Adrenal gland (tissue), 9 donors: ENCODE measurements at regions not wholly inside any gene's neighbourhood (a gene's known extent, or its start where the extent isn't known, plus 50 kb on each side); places are given as distances from the start of the nearest gene placed in this dataset.
A peak's percentile ranks its signal among the peaks of the same experiment; 100 is the strongest.

ENCODE experiments used
- DNase-seq, 7 donors: peaks; one replicate each; pipeline ENCODE4 v3.0.0-alpha.2; 2019 to 2020
- H3K27ac ChIP-seq, 5 donors: fragments of 200-600 bp; sonication (generic) in 4 of 5; 1 replicate in 3 of 5; 2 replicates in 2 of 5; pipeline versions ENCODE4 v1.5.1 to v1.8.0; 2016 to 2020; ENCODE audit warnings: mild to moderate bottlenecking in 1 of 5
- H3K27me3 ChIP-seq: fragments of 200-600 bp; 2 replicates; pipeline ENCODE4 v1.8.0; 2021
- H3K36me3 ChIP-seq, 2 donors: fragments of 200-600 bp; replicated peaks in 1 of 2; 1 replicate in 1 of 2; 2 replicates in 1 of 2; pipeline versions ENCODE4 v1.5.1 to v1.8.0; 2018 to 2022
- H3K4me1 ChIP-seq, 2 donors: fragments of 200-600 bp; replicated peaks in 1 of 2; 1 replicate in 1 of 2; 2 replicates in 1 of 2; pipeline versions ENCODE4 v1.5.1 to v1.8.0; 2018 to 2021
- H3K4me3 ChIP-seq, 4 donors: fragments of 200-600 bp; sonication (generic) in 3 of 4; one replicate each; pipeline ENCODE4 v1.5.1; 2016 to 2018
- H3K9me3 ChIP-seq, 3 donors: fragments of 200-600 bp; sonication (generic) in 1 of 3; replicated peaks in 1 of 3; 1 replicate in 2 of 3; 2 replicates in 1 of 3; pipeline versions ENCODE4 v1.5.1 to v1.8.0; 2016 to 2021
- CTCF ChIP-seq, 6 experiments: fragments of 450-650 bp in 4 of 6; fragments of 200-600 bp in 2 of 6; sonication (generic) in 1 of 6; IDR thresholded peaks; 1 replicate in 5 of 6; 2 replicates in 1 of 6; pipeline versions ENCODE4 v1.5.1 to v1.8.0; 2016 to 2021; ENCODE audit warnings: antibody characterized with exemption in 6 of 6, mild to moderate bottlenecking in 2 of 6, moderate library complexity in 1 of 6
- POLR2A ChIP-seq, 2 donors: fragments of 450-650 bp; IDR thresholded peaks; one replicate each; pipeline ENCODE4 v1.6.1; 2017; ENCODE audit warnings: antibody characterized with exemption in 2 of 2, mild to moderate bottlenecking in 2 of 2, moderate library complexity in 1 of 2
- WGBS, 4 donors: extraction: QIAGEN DNeasy Blood & Tissue Kit in 2 of 4; methylation state at CpG; one replicate each; pipeline versions ENCODE4 v1.1.5 to v1.1.7; 2013 to 2017; 5-methylcytosine and 5-hydroxymethylcytosine counted together
- intact Hi-C, 2 donors: fragments of 100-400 bp; cut with DNase I; formaldehyde crosslinking; loops; one replicate each; pipeline versions ENCODE4 v1.14.1 to v1.15.0; 2022 to 2023
- donor health status: healthy with polysubstance abuse.
- donor health status: Bipolar disorder and iron deficiency.
- donor health status: DM: yes; HTN: yes; CAD: no.
- donor health status: DM: no; HTN: no; CAD: no.
- donor health status: DM: no; HTN: no; CAD: no.

GRCh38 chrX:45592101-45592500, 391.4 kb upstream of the DIPK2B start:
- Histone ChIP-seq H3K27ac (no peak overlapping the region), H3K27me3 (no peaks in the 10 kb centered on the region), H3K4me1 (no peaks in the 10 kb centered on the region), H3K36me3 (no peaks in the 10 kb centered on the region), H3K9me3 (no peaks in the 10 kb centered on the region), H3K4me3 (no peak overlapping the region)
- no peak for TF ChIP-seq POLR2A (IDR thresholded peaks at IDR 0.05)
- no peak for TF ChIP-seq CTCF (IDR thresholded peaks at IDR 0.05)
- peak in 1 of 7 donors; percentile 51 for DNase-seq
- WGBS, 4 donors: 68 to 100% (median 76%) methylated on average over 2 to 3 of the region's 3 CpGs
- intact Hi-C loops: no loop called here

GRCh38 chrX:45591650-45592049, 391.0 kb upstream of the DIPK2B start:
- no peak for TF ChIP-seq POLR2A (IDR thresholded peaks at IDR 0.05)
- Histone ChIP-seq H3K36me3 (no peaks in the 10 kb centered on the region), H3K27me3 (no peaks in the 10 kb centered on the region), H3K27ac (no peak overlapping the region), H3K4me3 (no peak overlapping the region), H3K4me1 (no peaks in the 10 kb centered on the region), H3K9me3 (no peaks in the 10 kb centered on the region)
- no peak for DNase-seq
- 44 to 72% (median 61%) methylated on average over 2 of the region's 2 CpGs for WGBS, 4 donors
- intact Hi-C loops: no loop called here

- WGBS, 4 donors: 44 to 73% (median 59%) methylated on average over 2 of the region's 2 CpGs
- H3K36me3 ChIP-seq: no peaks in the 10 kb centered on the region
- no peaks in the 10 kb centered on the region for H3K27me3 ChIP-seq
- no peak overlapping the region for H3K4me3 ChIP-seq
- peaks cover 0 to 6% (median 0%) of the 10 kb centered on the region in 3 donors for H3K9me3 ChIP-seq
- no peak for TF ChIP-seq POLR2A (IDR thresholded peaks at IDR 0.05)
- no peak overlapping the region for H3K27ac ChIP-seq
- H3K4me1 ChIP-seq: no peaks in the 10 kb centered on the region
- DNase-seq: no peak
- intact Hi-C loops: no loop called here
Measured at GRCh38 chrX:45584717-45585116, 384.0 kb upstream of the DIPK2B start.

- peaks cover 0 to 6% (median 0%) of the 10 kb centered on the region in 3 donors for H3K9me3 ChIP-seq
- H3K27me3 ChIP-seq: peaks cover 10% of the 10 kb centered on the region
- H3K4me3 ChIP-seq: no peak overlapping the region
- H3K27ac ChIP-seq: no peak overlapping the region
- DNase-seq: no peak
- 91 to 93% methylated on average over 1 of the region's 1 CpG; no CpG with 5 or more reads in 2 of the 4 donors for WGBS, 4 donors
- H3K36me3 ChIP-seq: no peaks in the 10 kb centered on the region
- intact Hi-C loops: no loop called here
- H3K4me1 ChIP-seq: no peaks in the 10 kb centered on the region
- no peak for TF ChIP-seq CTCF (IDR thresholded peaks at IDR 0.05)
- no peak for TF ChIP-seq POLR2A (IDR thresholded peaks at IDR 0.05)
Measured at GRCh38 chrX:45577361-45577760, 376.7 kb upstream of the DIPK2B start.

GRCh38 chrX:45571453-45571852, 370.8 kb upstream of the DIPK2B start:
- no peak overlapping the region for H3K4me3 ChIP-seq
- TF ChIP-seq CTCF (IDR thresholded peaks at IDR 0.05) (no peak), POLR2A (IDR thresholded peaks at IDR 0.05) (no peak)
- intact Hi-C loops: no loop called here
- no peaks in the 10 kb centered on the region for H3K36me3 ChIP-seq
- no peaks in the 10 kb centered on the region for H3K4me1 ChIP-seq
- DNase-seq: no peak
- no peak overlapping the region for H3K27ac ChIP-seq
- no peaks in the 10 kb centered on the region for H3K9me3 ChIP-seq
- H3K27me3 ChIP-seq: no peaks in the 10 kb centered on the region
- 53 to 66% (median 66%) methylated on average over 4 of the region's 4 CpGs for WGBS, 4 donors
